HCT116 (cell line): ENCODE measurements at regions not wholly inside any gene's neighbourhood (a gene's known extent, or its start where the extent isn't known, plus 50 kb on each side); places are given as distances from the start of the nearest gene placed in this dataset.

Source experiments
- ATAC-seq: fragments of 200-7000 bp; cut with Tn5 transposase; 2 replicates; pipeline ENCODE4 v1.9.1; 2020; ENCODE audit warnings: mild to moderate bottlenecking, moderate library complexity
- BruUV-seq: library from RNA; stranded (reverse); fragments of 400-500 nt; replicated peaks from 2 replicates; lab custom pipeline; 2021; lab: Mats Ljungman, UMichigan
- CTCF ChIA-PET: fragments of 300-600 bp; sonication (Branson Sonifier 250); formaldehyde crosslinking; loops from one replicate; lab custom pipeline; 2021; ENCODE audit warnings: antibody characterized with exemption; lab: Charles Lee
- POLR2A ChIA-PET: fragments of 300-600, 350-600 bp; sonication (Branson Sonifier 250); formaldehyde crosslinking; loops from one replicate; lab custom pipeline; 2021; ENCODE audit warnings: antibody characterized with exemption; lab: Charles Lee
- RAD21 ChIA-PET, 2 experiments: fragments of 300-600 bp; sonication (Branson Sonifier 250); formaldehyde crosslinking; loops; one replicate each; lab custom pipeline; 2023; ENCODE audit warnings: low total read pairs in 2 of 2; ENCODE audit not compliant: uncharacterized antibody in 2 of 2, unreplicated experiment in 2 of 2, low non-redundant PET in 1 of 2; lab: Charles Lee
- DNase-seq: peaks from one replicate; pipeline ENCODE4 v3.0.0-alpha.2; 2010; ENCODE audit warnings: low read depth, low spot score
- H2AFZ ChIP-seq: fragments of 200-600 bp; shearing (Covaris generic), sonication (generic); 2 replicates; pipeline ENCODE4 v1.6.1; 2017; ENCODE audit warnings: low read depth, mixed run types, mixed read lengths, antibody characterized with exemption, low read length; ENCODE audit not compliant: poor library complexity, severe bottlenecking
- H3K27ac ChIP-seq: 2 replicates; pipeline ENCODE4 v1.5.1; 2012; ENCODE audit warnings: low read depth, low read length
- H3K27me3 ChIP-seq: fragments of 200-600 bp; sonication (generic); 2 replicates; pipeline ENCODE4 v1.6.1; 2016; ENCODE audit warnings: mixed run types, low read length, mixed read lengths; ENCODE audit not compliant: insufficient read depth
- H3K36me3 ChIP-seq, 2 experiments: fragments of 200-500 bp in 1 of 2; fragments of 200-600 bp in 1 of 2; sonication (Bioruptor generic) in 1 of 2; sonication (generic) in 1 of 2; 2 replicates each; pipeline versions ENCODE4 v1.5.1 to v1.6.1; 2014 to 2016; ENCODE audit warnings: low read length in 2 of 2, inconsistent platforms in 1 of 2, mixed read lengths in 1 of 2, mixed run types in 1 of 2; ENCODE audit not compliant: insufficient read depth in 2 of 2, control insufficient read depth in 1 of 2
- H3K4me1 ChIP-seq, 2 experiments: fragments of 200-600 bp in 1 of 2; sonication (generic) in 1 of 2; 2 replicates each; pipeline versions ENCODE4 v1.5.1 to v1.6.1; 2012 to 2017; ENCODE audit warnings: low read length in 2 of 2, inconsistent platforms in 1 of 2, mild to moderate bottlenecking in 1 of 2, mixed read lengths in 1 of 2, mixed run types in 1 of 2, moderate library complexity in 1 of 2; ENCODE audit not compliant: insufficient read depth in 2 of 2, control insufficient read depth in 1 of 2
- H3K4me2 ChIP-seq: fragments of 200-600 bp; sonication (generic); 2 replicates; pipeline ENCODE4 v1.6.1; 2017; ENCODE audit warnings: mixed run types, low read length, mixed read lengths
- H3K4me3 ChIP-seq, 2 experiments: fragments of 200-600 bp in 1 of 2; sonication (generic) in 1 of 2; replicated peaks in 1 of 2; 2 replicates each; pipeline ENCODE4 v1.5.1; 2011 to 2016; ENCODE audit warnings: low read length in 2 of 2, control low read depth in 1 of 2, low read depth in 1 of 2, mild to moderate bottlenecking in 1 of 2, mixed read lengths in 1 of 2, mixed run types in 1 of 2
- H3K79me2 ChIP-seq: fragments of 200-600 bp; sonication (generic); 2 replicates; pipeline ENCODE4 v1.6.1; 2017; ENCODE audit warnings: mild to moderate bottlenecking, mixed run types, low read length, moderate library complexity, mixed read lengths; ENCODE audit not compliant: insufficient read depth
- H3K9ac ChIP-seq: fragments of 200-600 bp; sonication (generic); 2 replicates; pipeline ENCODE4 v1.6.1; 2016; ENCODE audit warnings: low read length, mixed read lengths
- H3K9me2 ChIP-seq: fragments of 200-600 bp; sonication (generic), shearing (Covaris generic); 2 replicates; pipeline ENCODE4 v1.6.1; 2017; ENCODE audit warnings: mixed run types, mild to moderate bottlenecking, moderate library complexity; ENCODE audit not compliant: insufficient read depth
- H3K9me3 ChIP-seq, 2 experiments: fragments of 200-500 bp in 1 of 2; fragments of 200-600 bp in 1 of 2; sonication (Bioruptor generic) in 1 of 2; sonication (generic) in 1 of 2; 2 replicates each; pipeline ENCODE4 v1.6.1; 2014 to 2017; ENCODE audit warnings: low read length in 2 of 2, mixed read lengths in 2 of 2, inconsistent platforms in 1 of 2, low read depth in 1 of 2, mild to moderate bottlenecking in 1 of 2, mixed run types in 1 of 2, moderate library complexity in 1 of 2; ENCODE audit not compliant: control insufficient read depth in 1 of 2, insufficient read depth in 1 of 2
- H4K20me1 ChIP-seq: fragments of 200-600 bp; sonication (generic), shearing (Covaris generic); 2 replicates; pipeline ENCODE4 v1.6.1; 2017; ENCODE audit warnings: mixed run types, mild to moderate bottlenecking, moderate library complexity; ENCODE audit not compliant: insufficient read depth
- CEBPB ChIP-seq: IDR thresholded peaks from 2 replicates; pipeline ENCODE4 v1.6.1; 2012; ENCODE audit warnings: low read depth
- EZH2phosphoT487 ChIP-seq: fragments of 200-600 bp; IDR thresholded peaks from 2 replicates; pipeline ENCODE4 v1.6.1; 2018; ENCODE audit warnings: antibody characterized with exemption, borderline replicate concordance
- REST ChIP-seq: IDR thresholded peaks from 2 replicates; pipeline ENCODE4 v1.6.1; 2012; ENCODE audit warnings: low read depth
- SRF ChIP-seq: IDR thresholded peaks from 2 replicates; pipeline ENCODE4 v1.6.1; 2012; ENCODE audit warnings: low read depth
- YY1 ChIP-seq: IDR thresholded peaks from 2 replicates; pipeline ENCODE4 v1.6.1; 2011; ENCODE audit warnings: low read length, low read depth, moderate library complexity, mild to moderate bottlenecking; ENCODE audit not compliant: insufficient replicate concordance; ENCODE audit errors: extremely low read depth
- ZBTB33 ChIP-seq: IDR thresholded peaks from 2 replicates; pipeline ENCODE4 v1.6.1; 2011; ENCODE audit warnings: mild to moderate bottlenecking, low read length, moderate library complexity; ENCODE audit not compliant: insufficient replicate concordance; ENCODE audit errors: extremely low read depth
- ZFX ChIP-seq: fragments of 450-650 bp; IDR thresholded peaks from 2 replicates; pipeline ENCODE4 v1.6.1; 2017
- intact Hi-C: fragments of 100-400 bp; cut with micrococcal nuclease; formaldehyde crosslinking; loops from 2 replicates; pipeline ENCODE4 v1.10.0; 2022

- H3K4me2 ChIP-seq, result no peak overlapping the region
- peaks cover 6 to 14% of the 10 kb centered on the region in 2 experiments; a peak in 2 of 4 replicates for H3K9me3 ChIP-seq
- H4K20me1 ChIP-seq, result no peaks in the 10 kb centered on the region
- H3K9me2 ChIP-seq, result no peaks in the 10 kb centered on the region
- TF ChIP-seq ZFX (no peak), CEBPB (no peak), EZH2phosphoT487 (no peak), SRF (no peak), REST (no peak), YY1 (no peak), ZBTB33 (no peak)
- no peak overlapping the region for H3K27ac ChIP-seq
- H3K36me3 ChIP-seq, result no peaks in the 10 kb centered on the region
- BruUV-seq, result no TSS peak
- no peaks in the 10 kb centered on the region for H3K79me2 ChIP-seq
- POLR2A ChIA-PET, result no interaction called here
- H2AFZ ChIP-seq, result no peak overlapping the region
- H3K4me3 ChIP-seq, result no peak overlapping the region
- ATAC-seq, result no peak
- CTCF ChIA-PET, result no interaction called here
- no peak for DNase-seq
- H3K4me1 ChIP-seq, result no peaks in the 10 kb centered on the region
- H3K27me3 ChIP-seq, result no peaks in the 10 kb centered on the region
- H3K9ac ChIP-seq, result no peak overlapping the region
- RAD21 ChIA-PET, result no interaction called here
- intact Hi-C loops, result no loop called here
Measured at GRCh38 chr9:102482776-102483175, 512.4 kb upstream of the CYLC2 start.
